ENCODE measurements at regions not wholly inside any gene's neighbourhood (a gene's known extent, or its start where the extent isn't known, plus 50 kb on each side); places are given as distances from the start of the nearest gene placed in this dataset.

DNA sequence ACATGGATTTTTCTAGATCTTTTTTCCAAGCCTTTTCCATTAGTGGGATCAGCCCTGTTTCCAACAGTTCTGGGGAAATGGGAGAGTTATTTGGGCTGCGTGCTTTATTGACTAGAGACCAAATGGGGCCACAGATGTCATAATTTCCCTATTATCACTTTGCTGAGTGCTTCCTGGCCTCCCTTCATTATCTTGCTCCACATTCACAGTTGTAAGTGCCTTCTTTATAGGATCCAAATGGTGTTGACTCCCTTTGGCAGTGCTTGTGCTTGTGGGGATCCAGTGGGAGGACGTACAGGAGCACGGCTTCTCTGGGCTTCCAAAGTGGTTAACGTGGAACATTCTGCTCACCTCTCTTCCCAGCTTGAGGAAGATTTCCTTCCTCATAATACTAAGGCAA, 141.0 kb upstream of the RMST start:
- ATAC-seq: no peak
- TF ChIP-seq TOX (CRISPR knock-in tag; IDR thresholded peaks at IDR 0.05; ENCODE audit: borderline replicate concordance) (no peak), PPARA (CRISPR knock-in tag; IDR thresholded peaks at IDR 0.05; ENCODE audit: borderline replicate concordance) (no peak), SNAI2 (CRISPR knock-in tag; IDR thresholded peaks at IDR 0.05) (no peak), ISL1 (CRISPR knock-in tag; IDR thresholded peaks at IDR 0.05) (no peak)

DNA sequence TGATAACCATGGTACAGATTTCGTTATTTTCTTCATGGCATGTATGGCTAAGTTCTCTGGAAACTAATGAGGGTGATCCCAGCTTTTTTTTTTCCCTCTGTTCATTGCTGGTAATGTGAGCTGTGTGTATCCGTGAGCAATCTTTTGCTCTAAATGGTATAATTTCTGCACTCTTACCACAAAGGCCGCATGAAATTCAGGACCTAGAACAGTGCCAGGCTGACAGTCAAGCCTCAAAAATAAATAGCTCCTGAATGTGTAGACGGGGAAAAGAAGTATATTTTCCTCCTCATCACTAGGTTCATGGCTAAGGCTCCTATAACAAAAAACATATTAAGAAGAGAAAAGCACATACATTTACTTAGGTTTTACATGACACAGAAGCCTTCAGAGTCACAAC, 140.2 kb upstream of the RMST start:
- no peak for ATAC-seq
- TF ChIP-seq ZNF8 (CRISPR knock-in tag; IDR thresholded peaks at IDR 0.05): no peak
- TF ChIP-seq GLIS3 (CRISPR knock-in tag; IDR thresholded peaks at IDR 0.05): no peak
- TF ChIP-seq, protein P1, sequence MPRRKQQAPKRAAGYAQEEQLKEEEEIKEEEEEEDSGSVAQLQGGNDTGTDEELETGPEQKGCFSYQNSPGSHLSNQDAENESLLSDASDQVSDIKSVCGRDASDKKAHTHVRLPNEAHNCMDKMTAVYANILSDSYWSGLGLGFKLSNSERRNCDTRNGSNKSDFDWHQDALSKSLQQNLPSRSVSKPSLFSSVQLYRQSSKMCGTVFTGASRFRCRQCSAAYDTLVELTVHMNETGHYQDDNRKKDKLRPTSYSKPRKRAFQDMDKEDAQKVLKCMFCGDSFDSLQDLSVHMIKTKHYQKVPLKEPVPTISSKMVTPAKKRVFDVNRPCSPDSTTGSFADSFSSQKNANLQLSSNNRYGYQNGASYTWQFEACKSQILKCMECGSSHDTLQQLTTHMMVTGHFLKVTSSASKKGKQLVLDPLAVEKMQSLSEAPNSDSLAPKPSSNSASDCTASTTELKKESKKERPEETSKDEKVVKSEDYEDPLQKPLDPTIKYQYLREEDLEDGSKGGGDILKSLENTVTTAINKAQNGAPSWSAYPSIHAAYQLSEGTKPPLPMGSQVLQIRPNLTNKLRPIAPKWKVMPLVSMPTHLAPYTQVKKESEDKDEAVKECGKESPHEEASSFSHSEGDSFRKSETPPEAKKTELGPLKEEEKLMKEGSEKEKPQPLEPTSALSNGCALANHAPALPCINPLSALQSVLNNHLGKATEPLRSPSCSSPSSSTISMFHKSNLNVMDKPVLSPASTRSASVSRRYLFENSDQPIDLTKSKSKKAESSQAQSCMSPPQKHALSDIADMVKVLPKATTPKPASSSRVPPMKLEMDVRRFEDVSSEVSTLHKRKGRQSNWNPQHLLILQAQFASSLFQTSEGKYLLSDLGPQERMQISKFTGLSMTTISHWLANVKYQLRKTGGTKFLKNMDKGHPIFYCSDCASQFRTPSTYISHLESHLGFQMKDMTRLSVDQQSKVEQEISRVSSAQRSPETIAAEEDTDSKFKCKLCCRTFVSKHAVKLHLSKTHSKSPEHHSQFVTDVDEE (CRISPR knock-in tag; IDR thresholded peaks at IDR 0.05): no peak
- TF ChIP-seq TOX (CRISPR knock-in tag; IDR thresholded peaks at IDR 0.05; ENCODE audit: borderline replicate concordance): no peak
- no peak for TF ChIP-seq SNAI2 (CRISPR knock-in tag; IDR thresholded peaks at IDR 0.05)
- TF ChIP-seq ISL1 (CRISPR knock-in tag; IDR thresholded peaks at IDR 0.05): no peak
- no peak for TF ChIP-seq TCF4 (CRISPR knock-in tag; IDR thresholded peaks at IDR 0.05; ENCODE audit: borderline replicate concordance)
- TF ChIP-seq RARB (CRISPR knock-in tag; IDR thresholded peaks at IDR 0.05): no peak
- TF ChIP-seq, protein P2, sequence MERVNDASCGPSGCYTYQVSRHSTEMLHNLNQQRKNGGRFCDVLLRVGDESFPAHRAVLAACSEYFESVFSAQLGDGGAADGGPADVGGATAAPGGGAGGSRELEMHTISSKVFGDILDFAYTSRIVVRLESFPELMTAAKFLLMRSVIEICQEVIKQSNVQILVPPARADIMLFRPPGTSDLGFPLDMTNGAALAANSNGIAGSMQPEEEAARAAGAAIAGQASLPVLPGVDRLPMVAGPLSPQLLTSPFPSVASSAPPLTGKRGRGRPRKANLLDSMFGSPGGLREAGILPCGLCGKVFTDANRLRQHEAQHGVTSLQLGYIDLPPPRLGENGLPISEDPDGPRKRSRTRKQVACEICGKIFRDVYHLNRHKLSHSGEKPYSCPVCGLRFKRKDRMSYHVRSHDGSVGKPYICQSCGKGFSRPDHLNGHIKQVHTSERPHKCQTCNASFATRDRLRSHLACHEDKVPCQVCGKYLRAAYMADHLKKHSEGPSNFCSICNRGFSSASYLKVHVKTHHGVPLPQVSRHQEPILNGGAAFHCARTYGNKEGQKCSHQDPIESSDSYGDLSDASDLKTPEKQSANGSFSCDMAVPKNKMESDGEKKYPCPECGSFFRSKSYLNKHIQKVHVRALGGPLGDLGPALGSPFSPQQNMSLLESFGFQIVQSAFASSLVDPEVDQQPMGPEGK (CRISPR knock-in tag; IDR thresholded peaks at IDR 0.05; ENCODE audit: borderline replicate concordance): no peak
- no peak for TF ChIP-seq ZFP3 (CRISPR knock-in tag; IDR thresholded peaks at IDR 0.05)
- TF ChIP-seq OSR1 (CRISPR knock-in tag; IDR thresholded peaks at IDR 0.05): no peak
- no peak for TF ChIP-seq ZNF565 (CRISPR knock-in tag; conservative IDR thresholded peaks at IDR 0.05; ENCODE audit: low read depth)
- TF ChIP-seq ESRRG (CRISPR knock-in tag; IDR thresholded peaks at IDR 0.05): no peak
- no peak for TF ChIP-seq ZFP30 (CRISPR knock-in tag; IDR thresholded peaks at IDR 0.05)
- TF ChIP-seq, protein P3, sequence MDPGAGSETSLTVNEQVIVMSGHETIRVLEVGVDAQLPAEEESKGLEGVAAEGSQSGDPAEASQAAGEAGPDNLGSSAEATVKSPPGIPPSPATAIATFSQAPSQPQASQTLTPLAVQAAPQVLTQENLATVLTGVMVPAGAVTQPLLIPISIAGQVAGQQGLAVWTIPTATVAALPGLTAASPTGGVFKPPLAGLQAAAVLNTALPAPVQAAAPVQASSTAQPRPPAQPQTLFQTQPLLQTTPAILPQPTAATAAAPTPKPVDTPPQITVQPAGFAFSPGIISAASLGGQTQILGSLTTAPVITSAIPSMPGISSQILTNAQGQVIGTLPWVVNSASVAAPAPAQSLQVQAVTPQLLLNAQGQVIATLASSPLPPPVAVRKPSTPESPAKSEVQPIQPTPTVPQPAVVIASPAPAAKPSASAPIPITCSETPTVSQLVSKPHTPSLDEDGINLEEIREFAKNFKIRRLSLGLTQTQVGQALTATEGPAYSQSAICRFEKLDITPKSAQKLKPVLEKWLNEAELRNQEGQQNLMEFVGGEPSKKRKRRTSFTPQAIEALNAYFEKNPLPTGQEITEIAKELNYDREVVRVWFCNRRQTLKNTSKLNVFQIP (CRISPR knock-in tag; IDR thresholded peaks at IDR 0.05; ENCODE audit: borderline replicate concordance, low read depth): no peak
- TF ChIP-seq BACH2 (CRISPR knock-in tag; IDR thresholded peaks at IDR 0.05; ENCODE audit: borderline replicate concordance): no peak

DNA sequence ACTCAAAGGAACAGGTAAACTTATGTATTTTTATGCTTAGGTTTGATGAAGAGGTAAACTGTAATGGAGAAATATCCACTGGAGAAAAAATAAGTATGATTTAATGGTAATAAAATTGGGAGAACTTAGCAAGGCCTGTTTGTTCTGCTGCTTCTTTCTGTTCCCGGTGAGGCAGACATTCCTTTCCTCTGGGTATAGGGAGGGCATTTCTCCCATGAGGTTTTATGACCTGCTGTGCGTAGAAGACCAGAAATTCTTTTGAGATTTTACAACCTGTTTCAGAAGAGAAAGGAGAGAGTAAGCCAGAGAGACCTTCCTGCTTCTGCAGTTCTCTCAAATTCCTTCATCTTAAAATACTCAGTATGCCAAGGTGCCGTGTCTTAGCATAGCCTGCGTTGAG, 139.4 kb upstream of the RMST start:
- TF ChIP-seq, protein P3 (CRISPR knock-in tag; IDR thresholded peaks at IDR 0.05; ENCODE audit: borderline replicate concordance, low read depth): no peak
- TF ChIP-seq ZFP3 (CRISPR knock-in tag; IDR thresholded peaks at IDR 0.05) (no peak), CSDC2 (CRISPR knock-in tag; IDR thresholded peaks at IDR 0.05) (no peak), ISL1 (CRISPR knock-in tag; IDR thresholded peaks at IDR 0.05) (no peak), ZC3H10 (CRISPR knock-in tag; IDR thresholded peaks at IDR 0.05) (no peak), ZNF8 (CRISPR knock-in tag; IDR thresholded peaks at IDR 0.05) (no peak), OSR1 (CRISPR knock-in tag; IDR thresholded peaks at IDR 0.05) (no peak), RARB (CRISPR knock-in tag; IDR thresholded peaks at IDR 0.05) (no peak), ZNF565 (CRISPR knock-in tag; conservative IDR thresholded peaks at IDR 0.05; ENCODE audit: low read depth) (no peak), ZNF70 (CRISPR knock-in tag; IDR thresholded peaks at IDR 0.05) (no peak), BACH2 (CRISPR knock-in tag; IDR thresholded peaks at IDR 0.05; ENCODE audit: borderline replicate concordance) (no peak), PPARA (CRISPR knock-in tag; IDR thresholded peaks at IDR 0.05; ENCODE audit: borderline replicate concordance) (no peak), TCF4 (CRISPR knock-in tag; IDR thresholded peaks at IDR 0.05; ENCODE audit: borderline replicate concordance) (no peak)
- TF ChIP-seq, protein P4, sequence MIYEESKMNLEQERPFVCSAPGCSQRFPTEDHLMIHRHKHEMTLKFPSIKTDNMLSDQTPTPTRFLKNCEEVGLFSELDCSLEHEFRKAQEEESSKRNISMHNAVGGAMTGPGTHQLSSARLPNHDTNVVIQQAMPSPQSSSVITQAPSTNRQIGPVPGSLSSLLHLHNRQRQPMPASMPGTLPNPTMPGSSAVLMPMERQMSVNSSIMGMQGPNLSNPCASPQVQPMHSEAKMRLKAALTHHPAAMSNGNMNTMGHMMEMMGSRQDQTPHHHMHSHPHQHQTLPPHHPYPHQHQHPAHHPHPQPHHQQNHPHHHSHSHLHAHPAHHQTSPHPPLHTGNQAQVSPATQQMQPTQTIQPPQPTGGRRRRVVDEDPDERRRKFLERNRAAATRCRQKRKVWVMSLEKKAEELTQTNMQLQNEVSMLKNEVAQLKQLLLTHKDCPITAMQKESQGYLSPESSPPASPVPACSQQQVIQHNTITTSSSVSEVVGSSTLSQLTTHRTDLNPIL (CRISPR knock-in tag; IDR thresholded peaks at IDR 0.05; ENCODE audit: low read depth): no peak
- TF ChIP-seq, protein P2 (CRISPR knock-in tag; IDR thresholded peaks at IDR 0.05; ENCODE audit: borderline replicate concordance): no peak
- ATAC-seq: no peak

Data from SK-N-SH treated with all-trans-retinoic acid at 6 μM for 48 hours (cell line).